HG03175 (cell line): ENCODE measurements at regions not wholly inside any gene's neighbourhood (a gene's known extent, or its start where the extent isn't known, plus 50 kb on each side); places are given as distances from the start of the nearest gene placed in this dataset.
"Not testable (repeated sequence)": the region's sequence is repeated elsewhere in the genome, so short reads cannot be mapped to it uniquely, and the experiment has no call there.

Experiments used
- ATAC-seq: cut with Tn5 transposase; IDR thresholded peaks from one replicate; pipeline ENCODE4 v1.9.1; 2021; ENCODE audit warnings: mild to moderate bottlenecking, moderate library complexity; ENCODE audit not compliant: unreplicated experiment

- no peak for ATAC-seq
These were observed 56.5 kb upstream of the ORC5 start for GRCh38 chr7:104264285-104264684.

- no peak for ATAC-seq
These were observed 60.0 kb upstream of the ORC5 start for GRCh38 chr7:104267701-104268368.

GRCh38 chr7:104271948-104272347, 56.5 kb upstream of the LHFPL3 start:
- ATAC-seq, result no peak

- ATAC-seq, result peak; percentile 60
These were observed 55.5 kb upstream of the LHFPL3 start for GRCh38 chr7:104272767-104273384.

GRCh38 chr7:104275900-104276299, 52.5 kb upstream of the LHFPL3 start:
- ATAC-seq, result no peak

- not testable (repeated sequence) for ATAC-seq
These were observed 51.7 kb upstream of the LHFPL3 start for GRCh38 chr7:104276730-104277129.
